IMR-90 (cell line): ENCODE measurements at regions not wholly inside any gene's neighbourhood (a gene's known extent, or its start where the extent isn't known, plus 50 kb on each side); places are given as distances from the start of the nearest gene placed in this dataset.

Experiments
- ATAC-seq: fragments of 200-7000 bp; cut with Tn5 transposase; 2 replicates; pipeline ENCODE4 v1.9.1; 2020; ENCODE audit warnings: low read depth, mild to moderate bottlenecking, moderate library complexity
- BruUV-seq: library from RNA; stranded (reverse); fragments of 400-500 nt; replicated peaks from 2 replicates; lab custom pipeline; 2021; lab: Mats Ljungman, UMichigan
- CTCF ChIA-PET: fragments of 300-600 bp; formaldehyde crosslinking; extraction: SDS; loops from one replicate; lab custom pipeline; 2021; ENCODE audit warnings: antibody characterized with exemption; lab: Yijun Ruan, JAX
- POLR2A ChIA-PET: fragments of 300-600 bp; sonication (Branson Sonifier 250); formaldehyde crosslinking; loops from one replicate; lab custom pipeline; 2022; ENCODE audit warnings: antibody characterized with exemption; ENCODE audit not compliant: unreplicated experiment; lab: Charles Lee
- DNase-seq: peaks from one replicate; pipeline ENCODE4 v3.0.0; 2013
- H2AFZ ChIP-seq: replicated peaks from 2 replicates; pipeline ENCODE3; 2013; ENCODE audit warnings: low read length, mild to moderate bottlenecking; ENCODE audit not compliant: poor library complexity
- H2AK5ac ChIP-seq: 2 replicates; pipeline ENCODE4 v1.6.1; 2013; ENCODE audit warnings: low read depth, low read length, inconsistent platforms
- H2AK9ac ChIP-seq: replicated peaks from 2 replicates; pipeline ENCODE3; 2013; ENCODE audit warnings: mild to moderate bottlenecking, low read depth, low read length, moderate library complexity; ENCODE audit not compliant: poor library complexity
- H2BK120ac ChIP-seq: 2 replicates; pipeline ENCODE4 v1.6.1; 2013; ENCODE audit warnings: low read depth, low read length, inconsistent platforms
- H2BK15ac ChIP-seq: 3 replicates; pipeline ENCODE4 v1.6.1; 2013; ENCODE audit warnings: low read depth, low read length, inconsistent platforms
- H2BK20ac ChIP-seq: 2 replicates; pipeline ENCODE4 v1.6.1; 2013; ENCODE audit warnings: low read depth, mild to moderate bottlenecking, inconsistent platforms, low read length, moderate library complexity
- H2BK5ac ChIP-seq: 2 replicates; pipeline ENCODE4 v1.6.1; 2013; ENCODE audit warnings: mild to moderate bottlenecking, low read depth, low read length, inconsistent platforms; ENCODE audit not compliant: poor library complexity, severe bottlenecking
- H3K14ac ChIP-seq: replicated peaks from 2 replicates; pipeline ENCODE4 v1.6.1; 2013; ENCODE audit warnings: low read depth, low read length, inconsistent platforms
- H3K18ac ChIP-seq: 2 replicates; pipeline ENCODE4 v1.6.1; 2013; ENCODE audit warnings: low read depth, low read length, control low read depth
- H3K23ac ChIP-seq: 2 replicates; pipeline ENCODE4 v1.6.1; 2013; ENCODE audit warnings: low read depth, low read length, inconsistent platforms
- H3K27ac ChIP-seq: 2 replicates; pipeline ENCODE4 v1.5.1; 2013; ENCODE audit warnings: mild to moderate bottlenecking, control low read depth, low read length; ENCODE audit not compliant: insufficient read depth
- H3K27me3 ChIP-seq: 2 replicates; pipeline ENCODE4 v1.6.1; 2013; ENCODE audit warnings: low read length; ENCODE audit not compliant: control insufficient read depth, insufficient read depth
- H3K36me3 ChIP-seq: 2 replicates; pipeline ENCODE4 v1.6.1; 2013; ENCODE audit warnings: low read length, mixed read lengths; ENCODE audit not compliant: control insufficient read depth, insufficient read depth
- H3K4ac ChIP-seq: 2 replicates; pipeline ENCODE4 v1.6.1; 2013; ENCODE audit warnings: low read depth, low read length, inconsistent platforms
- H3K4me1 ChIP-seq: 2 replicates; pipeline ENCODE4 v1.6.1; 2013; ENCODE audit warnings: low read length, mixed read lengths; ENCODE audit not compliant: control insufficient read depth, insufficient read depth
- H3K4me2 ChIP-seq: 2 replicates; pipeline ENCODE4 v1.6.1; 2013; ENCODE audit warnings: low read depth, mild to moderate bottlenecking, control low read depth, low read length, moderate library complexity
- H3K4me3 ChIP-seq: 2 replicates; pipeline ENCODE4 v1.5.1; 2013; ENCODE audit warnings: low read depth, mild to moderate bottlenecking, control low read depth, low read length, moderate library complexity; ENCODE audit not compliant: insufficient read depth
- H3K56ac ChIP-seq: 2 replicates; pipeline ENCODE4 v1.6.1; 2013; ENCODE audit warnings: low read length, inconsistent platforms; ENCODE audit not compliant: insufficient read depth; ENCODE audit errors: extremely low read depth
- H3K79me1 ChIP-seq, 2 experiments: 2 replicates each; pipeline ENCODE4 v1.6.1; 2013; ENCODE audit warnings: low read length in 2 of 2, inconsistent platforms in 1 of 2, low read depth in 1 of 2
- H3K9ac ChIP-seq: 2 replicates; pipeline ENCODE4 v1.6.1; 2013; ENCODE audit warnings: low read depth, low read length, control low read depth
- H3K9me1 ChIP-seq: 2 replicates; pipeline ENCODE4 v1.6.1; 2013; ENCODE audit warnings: low read length, inconsistent platforms; ENCODE audit not compliant: insufficient read depth
- H3K9me3 ChIP-seq: 2 replicates; pipeline ENCODE4 v1.6.1; 2013; ENCODE audit warnings: low read length; ENCODE audit not compliant: control insufficient read depth, insufficient read depth
- H4K20me1 ChIP-seq: 2 replicates; pipeline ENCODE4 v1.6.1; 2013; ENCODE audit warnings: low read length, inconsistent platforms; ENCODE audit not compliant: insufficient read depth
- H4K5ac ChIP-seq: 2 replicates; pipeline ENCODE4 v1.6.1; 2013; ENCODE audit warnings: mild to moderate bottlenecking, low read depth, low read length, control low read depth
- H4K8ac ChIP-seq, 2 experiments: 2 replicates each; pipeline ENCODE4 v1.6.1; 2013; ENCODE audit warnings: low read depth in 2 of 2, low read length in 2 of 2, control low read depth in 1 of 2, inconsistent platforms in 1 of 2
- H4K91ac ChIP-seq: 2 replicates; pipeline ENCODE4 v1.6.1; 2013; ENCODE audit warnings: low read depth, low read length, inconsistent platforms; ENCODE audit not compliant: insufficient read depth
- BHLHE40 ChIP-seq: fragments of 150-350 bp; IDR thresholded peaks from 2 replicates; pipeline ENCODE4 v1.6.1; 2016; ENCODE audit warnings: mild to moderate bottlenecking, low read depth, low read length
- CEBPB ChIP-seq: IDR thresholded peaks from 2 replicates; pipeline ENCODE4 v1.6.1; 2012; ENCODE audit warnings: low read depth, low read length, improper control_type of control experiment
- CHD1 ChIP-seq: IDR thresholded peaks from 2 replicates; pipeline ENCODE4 v1.6.1; 2012; ENCODE audit warnings: low read depth, low read length, improper control_type of control experiment
- FOS ChIP-seq: fragments of 150-350 bp; IDR thresholded peaks from 2 replicates; pipeline ENCODE4 v1.6.1; 2016; ENCODE audit warnings: low read depth, low read length
- MAFK ChIP-seq: IDR thresholded peaks from 2 replicates; pipeline ENCODE4 v1.6.1; 2012; ENCODE audit warnings: low read depth, low read length, improper control_type of control experiment
- MAZ ChIP-seq: IDR thresholded peaks from 2 replicates; pipeline ENCODE4 v1.6.1; 2012; ENCODE audit warnings: low read depth, mild to moderate bottlenecking, low read length, improper control_type of control experiment, moderate library complexity, borderline replicate concordance
- MXI1 ChIP-seq: IDR thresholded peaks from 2 replicates; pipeline ENCODE4 v1.6.1; 2012; ENCODE audit warnings: low read depth, mild to moderate bottlenecking, low read length, moderate library complexity, borderline replicate concordance
- NFE2L2 ChIP-seq: fragments of 150-350 bp; IDR thresholded peaks from 2 replicates; pipeline ENCODE4 v1.6.1; 2016; ENCODE audit warnings: low read depth, mild to moderate bottlenecking, low read length
- POLR2A ChIP-seq: IDR thresholded peaks from 2 replicates; pipeline ENCODE4 v1.6.1; 2012; ENCODE audit warnings: mild to moderate bottlenecking, low read depth, low read length
- RAD21 ChIP-seq: IDR thresholded peaks from 2 replicates; pipeline ENCODE4 v1.6.1; 2012; ENCODE audit warnings: low read length, improper control_type of control experiment
- RCOR1 ChIP-seq: IDR thresholded peaks from 2 replicates; pipeline ENCODE4 v1.6.1; 2012; ENCODE audit warnings: mild to moderate bottlenecking, low read length, improper control_type of control experiment; ENCODE audit not compliant: insufficient replicate concordance
- RFX5 ChIP-seq: IDR thresholded peaks from 2 replicates; pipeline ENCODE4 v1.8.0; 2012; ENCODE audit warnings: low read depth, mild to moderate bottlenecking, low read length, moderate library complexity
- SMC3 ChIP-seq: fragments of 150-350 bp; IDR thresholded peaks from 2 replicates; pipeline ENCODE4 v1.6.1; 2016; ENCODE audit warnings: low read depth, mild to moderate bottlenecking, antibody characterized with exemption, low read length, moderate library complexity
- WGBS, 2 experiments: methylation state at CpG; one replicate each; pipeline versions ENCODE4 v1.1.5 to v1.1.7; 2013; ENCODE audit warnings: missing lambda C conversion rate in 2 of 2; ENCODE audit not compliant: insufficient read length in 1 of 2; ENCODE audit errors: extremely low coverage in 2 of 2; 5-methylcytosine and 5-hydroxymethylcytosine counted together
- dilution Hi-C: fragments of 300-500 bp; cut with HindIII; formaldehyde crosslinking; loops from one replicate; pipeline ENCODE4 v1.14.3; 2018; ENCODE audit warnings: low sequenced_read_pairs; ENCODE audit not compliant: unreplicated experiment
- in situ Hi-C: fragments of 300-500 bp; cut with MboI; formaldehyde crosslinking; loops from 3 replicates; pipeline ENCODE4 v1.14.3; 2019; ENCODE audit warnings: low sequenced_read_pairs, inconsistent platforms, mixed read lengths
- intact Hi-C: fragments of 100-400 bp; cut with micrococcal nuclease; formaldehyde crosslinking; loops from 2 replicates; pipeline ENCODE4 v1.10.0; 2022
- TF ChIP-seq, protein P1 (sequence below): conservative IDR thresholded peaks from 2 replicates; pipeline ENCODE4 v1.5.1; 2012; ENCODE audit warnings: mild to moderate bottlenecking, low read depth, low read length, improper control_type of control experiment
- TF ChIP-seq, protein P2 (sequence below): fragments of 150-350 bp; IDR thresholded peaks from 2 replicates; pipeline ENCODE4 v1.6.1; 2017; ENCODE audit warnings: mild to moderate bottlenecking, antibody characterized with exemption, low read length, low read depth
- TF ChIP-seq, protein P3 (sequence below): fragments of 150-350 bp; IDR thresholded peaks from 2 replicates; pipeline ENCODE4 v1.6.1; 2016; ENCODE audit warnings: low read depth, mild to moderate bottlenecking, low read length, moderate library complexity, borderline replicate concordance

DNA sequence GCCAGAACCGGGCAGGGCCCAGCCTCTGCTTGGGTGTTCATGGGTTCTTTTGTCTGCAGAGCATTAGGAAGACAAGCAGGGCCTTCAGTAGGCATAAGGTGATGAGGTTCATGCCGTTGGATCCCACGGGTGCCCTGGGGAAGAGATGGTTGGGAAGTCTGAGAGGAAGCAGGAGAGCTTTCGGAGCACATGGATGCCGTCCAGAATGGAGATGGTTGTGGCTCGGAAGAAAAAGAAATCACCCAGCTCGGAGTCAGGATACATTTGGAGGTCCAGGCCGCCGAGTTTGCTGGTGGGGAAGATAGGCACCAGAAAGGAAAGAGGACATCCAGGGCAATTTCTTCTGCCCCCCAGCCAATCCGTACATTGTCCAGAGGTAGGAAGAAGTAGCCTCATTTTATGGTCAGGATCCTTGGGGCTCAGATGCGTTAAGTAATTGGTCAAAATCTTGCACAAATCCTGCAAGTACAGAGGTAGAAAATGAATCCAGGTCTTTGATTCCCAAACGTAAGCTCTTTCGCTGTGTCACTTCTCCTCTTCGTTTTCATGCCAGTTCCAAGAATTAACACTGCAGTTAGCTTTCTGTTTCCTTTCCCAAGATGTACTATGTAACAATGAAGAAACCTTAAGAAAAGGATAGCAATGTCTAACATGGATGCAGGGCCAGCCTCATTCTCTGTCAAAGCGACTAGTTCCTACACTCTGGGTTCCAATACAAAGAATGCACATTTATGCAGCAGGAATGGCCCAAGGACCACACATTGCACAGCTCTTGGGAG, 147.8 kb upstream of the KLF6 start:
- WGBS, 2 experiments, result 96% methylated on average over 11 of the region's 15 CpGs; no CpG with 5 or more reads in 1 of the 2 experiments
- Histone ChIP-seq H3K9me1 (0 out of 2 replicates have a peak, but pooled peaks cover 4% of the 10 kb centered on the region), H2BK5ac (no peak overlapping the region), H2BK15ac (no peak overlapping the region; the same call in 2 of the 3 replicates), H3K4me3 (no peak overlapping the region), H2AFZ (no peak overlapping the region), H4K91ac (no peak overlapping the region), H3K9me3 (no peaks in the 10 kb centered on the region), H3K79me1 (no peaks in the 10 kb centered on the region), H3K23ac (no peak overlapping the region), H3K27ac (no peak overlapping the region), H3K4me1 (no peaks in the 10 kb centered on the region), H2BK120ac (no peak overlapping the region), H3K18ac (no peak overlapping the region), H3K9ac (no peak overlapping the region), H3K4me2 (no peak overlapping the region), H3K4ac (no peak overlapping the region), H2BK20ac (no peak overlapping the region), H3K56ac (no peak overlapping the region), H3K27me3 (no peaks in the 10 kb centered on the region), H3K36me3 (no peaks in the 10 kb centered on the region), H4K8ac (no peak overlapping the region), H2AK5ac (no peak overlapping the region), H2AK9ac (no peak overlapping the region), H4K20me1 (no peaks in the 10 kb centered on the region), H3K14ac (no peak overlapping the region), H4K5ac (no peak overlapping the region)
- in situ Hi-C loops, result no loop called here
- intact Hi-C loops, result no loop called here
- dilution Hi-C loops, result no loop called here
- ChIA-PET CTCF (no interaction called here), POLR2A (interaction anchor here (0.6 kb wide), 1 partner anchor 480 kb away, joined by 3 read pairs; no protein-coding TSS in a partner anchor)
- ATAC-seq (no peak), DNase-seq (no peak)
- no TSS peak for BruUV-seq
- no peak for TF ChIP-seq RAD21
- TF ChIP-seq BHLHE40, result no peak
- TF ChIP-seq, protein P1, sequence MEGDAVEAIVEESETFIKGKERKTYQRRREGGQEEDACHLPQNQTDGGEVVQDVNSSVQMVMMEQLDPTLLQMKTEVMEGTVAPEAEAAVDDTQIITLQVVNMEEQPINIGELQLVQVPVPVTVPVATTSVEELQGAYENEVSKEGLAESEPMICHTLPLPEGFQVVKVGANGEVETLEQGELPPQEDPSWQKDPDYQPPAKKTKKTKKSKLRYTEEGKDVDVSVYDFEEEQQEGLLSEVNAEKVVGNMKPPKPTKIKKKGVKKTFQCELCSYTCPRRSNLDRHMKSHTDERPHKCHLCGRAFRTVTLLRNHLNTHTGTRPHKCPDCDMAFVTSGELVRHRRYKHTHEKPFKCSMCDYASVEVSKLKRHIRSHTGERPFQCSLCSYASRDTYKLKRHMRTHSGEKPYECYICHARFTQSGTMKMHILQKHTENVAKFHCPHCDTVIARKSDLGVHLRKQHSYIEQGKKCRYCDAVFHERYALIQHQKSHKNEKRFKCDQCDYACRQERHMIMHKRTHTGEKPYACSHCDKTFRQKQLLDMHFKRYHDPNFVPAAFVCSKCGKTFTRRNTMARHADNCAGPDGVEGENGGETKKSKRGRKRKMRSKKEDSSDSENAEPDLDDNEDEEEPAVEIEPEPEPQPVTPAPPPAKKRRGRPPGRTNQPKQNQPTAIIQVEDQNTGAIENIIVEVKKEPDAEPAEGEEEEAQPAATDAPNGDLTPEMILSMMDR, result no peak
- no peak for TF ChIP-seq SMC3
- TF ChIP-seq MAFK, result no peak
- no peak for TF ChIP-seq FOS
- TF ChIP-seq MXI1, result no peak
- TF ChIP-seq, protein P2, sequence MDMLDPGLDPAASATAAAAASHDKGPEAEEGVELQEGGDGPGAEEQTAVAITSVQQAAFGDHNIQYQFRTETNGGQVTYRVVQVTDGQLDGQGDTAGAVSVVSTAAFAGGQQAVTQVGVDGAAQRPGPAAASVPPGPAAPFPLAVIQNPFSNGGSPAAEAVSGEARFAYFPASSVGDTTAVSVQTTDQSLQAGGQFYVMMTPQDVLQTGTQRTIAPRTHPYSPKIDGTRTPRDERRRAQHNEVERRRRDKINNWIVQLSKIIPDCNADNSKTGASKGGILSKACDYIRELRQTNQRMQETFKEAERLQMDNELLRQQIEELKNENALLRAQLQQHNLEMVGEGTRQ, result no peak
- no peak for TF ChIP-seq RCOR1
- no peak for TF ChIP-seq POLR2A
- TF ChIP-seq CEBPB, result no peak
- no peak for TF ChIP-seq CHD1
- TF ChIP-seq MAZ, result no peak
- no peak for TF ChIP-seq RFX5
- TF ChIP-seq NFE2L2, result no peak
- TF ChIP-seq, protein P3, sequence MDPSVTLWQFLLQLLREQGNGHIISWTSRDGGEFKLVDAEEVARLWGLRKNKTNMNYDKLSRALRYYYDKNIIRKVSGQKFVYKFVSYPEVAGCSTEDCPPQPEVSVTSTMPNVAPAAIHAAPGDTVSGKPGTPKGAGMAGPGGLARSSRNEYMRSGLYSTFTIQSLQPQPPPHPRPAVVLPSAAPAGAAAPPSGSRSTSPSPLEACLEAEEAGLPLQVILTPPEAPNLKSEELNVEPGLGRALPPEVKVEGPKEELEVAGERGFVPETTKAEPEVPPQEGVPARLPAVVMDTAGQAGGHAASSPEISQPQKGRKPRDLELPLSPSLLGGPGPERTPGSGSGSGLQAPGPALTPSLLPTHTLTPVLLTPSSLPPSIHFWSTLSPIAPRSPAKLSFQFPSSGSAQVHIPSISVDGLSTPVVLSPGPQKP, result no peak
